CD4-positive, alpha-beta T cell (primary cell): ENCODE measurements at regions not wholly inside any gene's neighbourhood (a gene's known extent, or its start where the extent isn't known, plus 50 kb on each side); places are given as distances from the start of the nearest gene placed in this dataset.

ENCODE experiments used
- ATAC-seq: fragments of 200-7000 bp; cut with Tn5 transposase; one replicate; pipeline ENCODE4 v1.10.0; 2022; ENCODE audit warnings: mild to moderate bottlenecking; ENCODE audit not compliant: poor library complexity
- CTCF ChIA-PET: fragments of 350-600 bp; sonication (Branson Sonifier 250); formaldehyde crosslinking; loops from one replicate; lab custom pipeline; 2021; ENCODE audit warnings: antibody characterized with exemption, inconsistent platforms; lab: Charles Lee
- POLR2A ChIA-PET: fragments of 350-600 bp; sonication (Branson Sonifier 250); formaldehyde crosslinking; loops from one replicate; lab custom pipeline; 2021; ENCODE audit warnings: antibody characterized with exemption, inconsistent platforms; lab: Charles Lee
- DNase-seq, 14 experiments: peaks; one replicate each; pipeline ENCODE4 v3.0.0-alpha.2; 2013 to 2020; ENCODE audit warnings: mixed read lengths in 2 of 14
- H3K27ac ChIP-seq, 2 donors: one replicate each; pipeline versions ENCODE4 v1.5.1 to v1.7.0; 2013; ENCODE audit warnings: low read length in 2 of 2, low read depth in 1 of 2, mild to moderate bottlenecking in 1 of 2
- H3K27me3 ChIP-seq, 2 experiments: 1 replicate in 1 of 2; 2 replicates in 1 of 2; pipeline versions ENCODE4 v1.6.1 to v1.7.0; 2013; ENCODE audit warnings: low read length in 2 of 2, control low read depth in 1 of 2, mild to moderate bottlenecking in 1 of 2, moderate library complexity in 1 of 2; ENCODE audit not compliant: insufficient read depth in 2 of 2, control insufficient read depth in 1 of 2
- H3K36me3 ChIP-seq: one replicate; pipeline ENCODE4 v1.6.1; 2013; ENCODE audit warnings: low read length, control low read depth; ENCODE audit not compliant: insufficient read depth
- H3K4me1 ChIP-seq: one replicate; pipeline ENCODE4 v1.6.1; 2013; ENCODE audit warnings: low read length, control low read depth; ENCODE audit not compliant: insufficient read depth
- H3K4me3 ChIP-seq: one replicate; pipeline ENCODE4 v1.5.1; 2013; ENCODE audit warnings: mild to moderate bottlenecking, low read length, moderate library complexity
- H3K9me3 ChIP-seq, 2 experiments: 1 replicate in 1 of 2; 2 replicates in 1 of 2; pipeline versions ENCODE4 v1.6.1 to v1.7.0; 2013; ENCODE audit warnings: low read length in 2 of 2, mild to moderate bottlenecking in 2 of 2, control low read depth in 1 of 2, moderate library complexity in 1 of 2; ENCODE audit not compliant: control insufficient read depth in 1 of 2, insufficient read depth in 1 of 2
- H3K27ac Mint-ChIP-seq: one replicate; pipeline ENCODE4 v1.8.0; 2020; ENCODE audit warnings: mixed read lengths
- H3K27me3 Mint-ChIP-seq: one replicate; pipeline ENCODE4 v1.8.0; 2021; ENCODE audit warnings: mixed read lengths
- H3K36me3 Mint-ChIP-seq: one replicate; pipeline ENCODE4 v1.8.0; 2021; ENCODE audit warnings: low read depth, mixed read lengths
- H3K4me1 Mint-ChIP-seq: one replicate; pipeline ENCODE4 v1.8.0; 2021; ENCODE audit warnings: low read depth, mixed read lengths
- H3K4me3 Mint-ChIP-seq: one replicate; pipeline ENCODE4 v1.8.0; 2020; ENCODE audit warnings: mild to moderate bottlenecking, mixed read lengths
- H3K9me3 Mint-ChIP-seq: one replicate; pipeline ENCODE4 v1.8.0; 2020; ENCODE audit warnings: mixed read lengths
- CTCF ChIP-seq: fragments of 200-600 bp; IDR thresholded peaks from one replicate; pipeline ENCODE4 v1.8.0; 2022; ENCODE audit warnings: antibody characterized with exemption, mild to moderate bottlenecking
- intact Hi-C, 2 experiments: fragments of 100-400 bp; cut with DNase I in 1 of 2; cut with micrococcal nuclease in 1 of 2; formaldehyde crosslinking; loops; one replicate each; pipeline versions ENCODE4 v1.15.1 to v1.9.0; 2023 to 2025; cut with DNase I, micrococcal nuclease

- CTCF ChIA-PET: no interaction called here
- no peak overlapping the region for H3K4me3 ChIP-seq
- Mint-ChIP-seq H3K4me1 (no peaks in the 10 kb centered on the region), H3K27me3 (no peaks in the 10 kb centered on the region), H3K9me3 (peaks cover 10% of the 10 kb centered on the region), H3K4me3 (no peak overlapping the region), H3K27ac (no peak overlapping the region), H3K36me3 (no peaks in the 10 kb centered on the region)
- DNase-seq (no peak), ATAC-seq (no peak)
- intact Hi-C loops: no loop called here
- H3K36me3 ChIP-seq: no peaks in the 10 kb centered on the region
- no peaks in the 10 kb centered on the region for H3K27me3 ChIP-seq
- POLR2A ChIA-PET: no interaction called here
- TF ChIP-seq CTCF: no peak
- H3K27ac ChIP-seq: no peak overlapping the region
- H3K9me3 ChIP-seq: peaks cover 0 to 4% of the 10 kb centered on the region in 2 experiments
- no peaks in the 10 kb centered on the region for H3K4me1 ChIP-seq
These were observed 579.8 kb upstream of the SUCLG2 start for GRCh38 chr3:68234076-68234780.

GRCh38 chr3:68228856-68229255 is 574.4 kb upstream of the SUCLG2 start:
- Mint-ChIP-seq H3K4me3 (no peak overlapping the region), H3K9me3 (peaks cover 10% of the 10 kb centered on the region), H3K27me3 (no peaks in the 10 kb centered on the region), H3K4me1 (no peaks in the 10 kb centered on the region), H3K36me3 (no peaks in the 10 kb centered on the region), H3K27ac (no peak overlapping the region)
- ChIA-PET CTCF (no interaction called here), POLR2A (no interaction called here)
- intact Hi-C loops: no loop called here
- DNase-seq (no peak), ATAC-seq (no peak)
- no peaks in the 10 kb centered on the region for H3K4me1 ChIP-seq
- H3K4me3 ChIP-seq: no peak overlapping the region
- H3K36me3 ChIP-seq: no peaks in the 10 kb centered on the region
- peaks cover 0 to 4% of the 10 kb centered on the region in 2 experiments for H3K9me3 ChIP-seq
- TF ChIP-seq CTCF: no peak
- no peak overlapping the region for H3K27ac ChIP-seq
- no peaks in the 10 kb centered on the region for H3K27me3 ChIP-seq

DNA sequence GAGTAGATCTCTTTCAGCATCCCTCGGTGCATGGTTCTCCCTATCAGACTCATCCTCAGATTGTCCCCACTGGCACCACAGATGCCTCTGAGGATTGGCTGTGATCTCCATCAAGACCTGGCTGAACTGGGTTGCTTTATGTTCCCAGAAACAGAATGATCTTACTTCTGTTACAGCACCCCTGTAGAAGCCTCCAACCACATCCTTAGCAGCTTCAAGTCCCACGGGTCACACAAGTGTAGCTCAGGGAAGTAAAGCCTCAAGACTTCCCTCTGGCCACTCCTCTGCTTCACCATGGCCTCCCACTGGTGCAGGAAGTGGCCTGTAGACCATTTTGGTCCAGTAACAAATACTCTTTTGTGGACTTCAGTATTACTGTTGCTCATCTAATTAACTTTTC is 566.4 kb upstream of the SUCLG2 start:
- no peak overlapping the region for H3K27ac Mint-ChIP-seq
- no peak overlapping the region for H3K4me3 Mint-ChIP-seq
- no peaks in the 10 kb centered on the region for H3K27me3 Mint-ChIP-seq
- no peaks in the 10 kb centered on the region for H3K36me3 ChIP-seq
- intact Hi-C loops: no loop called here
- POLR2A ChIA-PET: no interaction called here
- no peaks in the 10 kb centered on the region for H3K4me1 ChIP-seq
- DNase-seq: peak in 1 of 14 experiments; percentile 7
- ATAC-seq: no peak
- H3K27me3 ChIP-seq: no peaks in the 10 kb centered on the region
- H3K9me3 Mint-ChIP-seq: no peaks in the 10 kb centered on the region
- H3K36me3 Mint-ChIP-seq: no peaks in the 10 kb centered on the region
- H3K4me1 Mint-ChIP-seq: peaks cover 5% of the 10 kb centered on the region
- no peak for TF ChIP-seq CTCF
- CTCF ChIA-PET: no interaction called here
- H3K9me3 ChIP-seq: no peaks in the 10 kb centered on the region
- H3K4me3 ChIP-seq: no peak overlapping the region
- no peak overlapping the region for H3K27ac ChIP-seq
